IPS DF 4.7 (cell line): ENCODE measurements at regions not wholly inside any gene's neighbourhood (a gene's known extent, or its start where the extent isn't known, plus 50 kb on each side); places are given as distances from the start of the nearest gene placed in this dataset.
A peak's percentile ranks its signal among the peaks of the same experiment; 100 is the strongest.
"Not testable (repeated sequence)": the region's sequence is repeated elsewhere in the genome, so short reads cannot be mapped to it uniquely, and the experiment has no call there.

Source experiments
- DNase-seq: peaks from one replicate; pipeline ENCODE4 v3.0.0-alpha.2; 2013; ENCODE audit warnings: low spot score; ENCODE audit errors: extremely low read depth

GRCh38 chr12:94816746-94817145 is 166.4 kb upstream of the TMCC3 start:
- DNase-seq = not testable (repeated sequence)

DNA sequence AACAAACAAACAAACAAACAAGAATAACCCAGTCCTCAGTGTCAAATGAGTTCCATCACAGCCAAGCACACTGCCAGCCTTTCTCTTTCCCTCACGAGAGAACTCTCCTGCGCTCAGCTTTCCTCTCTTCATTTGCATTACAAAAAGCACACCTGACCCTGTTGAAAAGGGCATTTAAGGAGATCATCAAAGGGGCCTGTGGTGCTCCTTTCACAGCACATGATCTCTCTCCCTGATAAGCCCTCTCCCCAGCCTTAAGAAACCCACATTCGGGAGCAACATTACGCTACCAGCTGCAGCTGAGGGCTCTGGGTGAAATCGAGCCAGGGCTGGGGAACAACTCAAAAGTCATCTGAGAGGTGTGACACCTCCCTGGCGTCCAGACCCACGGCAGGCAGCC is 165.6 kb upstream of the TMCC3 start:
- peak; percentile 95 for DNase-seq

- DNase-seq = no peak
Observed at GRCh38 chr12:94815450-94815849, 165.1 kb upstream of the TMCC3 start.

GRCh38 chr12:94813314-94813713 is 163.0 kb upstream of the TMCC3 start:
- no peak for DNase-seq

- DNase-seq = no peak
Observed at GRCh38 chr12:94812345-94812744, 162.0 kb upstream of the TMCC3 start.

- DNase-seq = no peak
Observed at GRCh38 chr12:94811611-94812010, 161.3 kb upstream of the TMCC3 start.

- DNase-seq = no peak
Observed at GRCh38 chr12:94807951-94808350, 157.6 kb upstream of the TMCC3 start.

GRCh38 chr12:94806617-94807016 is 156.3 kb upstream of the TMCC3 start:
- DNase-seq = no peak

DNA sequence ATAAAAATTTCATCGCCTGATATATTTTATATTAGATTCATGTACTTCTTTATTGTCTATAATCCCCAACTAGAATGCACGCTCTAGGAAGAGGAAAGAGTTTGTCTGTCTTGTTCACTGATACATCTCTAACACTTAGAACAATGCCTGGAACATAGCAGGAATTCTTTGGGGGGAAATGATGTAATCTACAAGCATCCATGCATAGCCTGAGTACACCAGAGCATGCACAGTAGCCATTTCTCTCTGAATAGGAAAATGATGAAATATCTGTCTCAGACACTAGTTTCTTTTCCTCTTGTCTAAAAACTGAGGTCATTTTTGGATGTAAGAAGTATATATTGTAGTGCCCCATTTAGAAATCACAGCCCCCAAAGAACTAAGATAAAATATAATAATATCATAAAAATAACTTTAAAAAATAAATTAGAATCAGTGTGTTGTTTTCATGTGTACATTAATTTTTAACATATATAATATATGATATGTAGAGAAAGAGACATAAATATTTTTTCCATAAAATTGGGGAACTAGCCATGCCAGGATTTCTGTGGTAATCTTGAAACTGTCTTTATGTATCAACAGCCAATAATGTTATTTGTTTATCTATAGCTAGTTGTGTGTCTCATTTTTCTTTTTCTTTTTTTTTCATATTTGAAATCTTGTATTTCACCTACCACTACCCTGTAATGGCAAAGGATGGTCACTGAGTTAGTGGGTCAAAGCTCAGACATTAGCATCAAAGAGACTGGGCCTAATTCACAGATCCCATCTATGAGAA is 155.6 kb upstream of the TMCC3 start:
- no peak for DNase-seq

GRCh38 chr12:94803939-94804338 is 153.6 kb upstream of the TMCC3 start:
- no peak for DNase-seq

GRCh38 chr12:94802796-94803195 is 152.4 kb upstream of the TMCC3 start:
- no peak for DNase-seq

GRCh38 chr12:94801745-94802144 is 151.4 kb upstream of the TMCC3 start:
- no peak for DNase-seq

- no peak for DNase-seq
Observed at GRCh38 chr12:94799136-94799535, 148.8 kb upstream of the TMCC3 start.

GRCh38 chr12:94798113-94798512 is 147.8 kb upstream of the TMCC3 start:
- no peak for DNase-seq

DNA sequence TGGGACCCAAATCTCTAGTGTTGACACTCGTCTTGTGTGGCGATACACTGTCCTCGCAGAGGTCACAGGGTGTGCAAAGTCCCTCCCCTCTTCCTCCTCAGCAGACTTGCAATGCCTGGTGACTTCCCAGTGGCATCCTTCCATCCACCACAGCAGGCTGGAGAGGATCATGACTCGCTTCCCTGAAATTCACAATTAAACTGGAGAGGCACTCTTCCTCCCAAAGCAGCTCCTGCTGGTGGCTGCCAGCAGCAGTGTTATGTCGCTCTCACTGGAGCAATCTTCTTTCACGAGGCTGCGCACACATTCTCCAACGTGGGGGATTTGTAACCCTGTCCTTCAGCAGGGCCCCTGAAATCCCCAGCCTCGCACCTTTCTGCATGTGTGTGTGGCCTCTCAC is 145.2 kb upstream of the TMCC3 start:
- peak; percentile 22 for DNase-seq

- DNase-seq = no peak
Observed at GRCh38 chr12:94795044-94795443, 144.7 kb upstream of the TMCC3 start.

- DNase-seq = no peak
Observed at GRCh38 chr12:94793191-94793595, 142.8 kb upstream of the TMCC3 start.

DNA sequence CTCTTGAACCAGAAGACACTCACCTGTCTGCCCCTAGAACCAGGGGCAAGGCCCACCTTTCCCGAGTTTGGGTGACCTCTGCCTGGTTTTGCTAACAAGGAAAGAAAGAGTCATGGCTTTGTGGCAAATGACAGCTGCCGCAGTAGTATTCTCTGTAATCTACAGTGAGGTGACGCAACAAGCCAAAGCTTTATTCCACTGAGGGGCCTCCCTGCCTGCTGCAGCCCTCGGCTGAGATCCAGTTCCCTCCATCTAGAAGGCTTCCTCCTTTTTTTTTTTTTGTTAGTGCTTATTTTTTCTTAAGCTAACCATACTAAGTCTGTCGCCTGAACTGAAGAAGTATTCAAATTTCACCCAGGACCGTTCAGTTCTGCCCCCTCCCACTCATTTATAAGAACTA is 142.3 kb upstream of the TMCC3 start:
- DNase-seq = no peak

DNA sequence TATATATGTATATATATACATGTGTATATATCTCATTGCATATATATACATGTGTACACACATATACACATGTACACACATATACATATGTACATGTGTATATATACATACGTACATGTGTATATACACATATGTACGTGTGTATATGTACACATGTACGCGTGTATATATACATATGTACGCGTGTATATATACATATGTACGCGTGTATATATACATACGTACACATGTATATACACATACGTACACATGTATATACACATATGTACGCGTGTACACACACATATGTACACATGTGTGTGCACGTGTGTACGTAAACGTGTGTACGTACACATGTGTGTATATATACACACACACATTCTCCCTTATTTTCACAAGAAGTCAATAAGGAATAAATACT is 141.6 kb upstream of the TMCC3 start:
- no peak for DNase-seq

GRCh38 chr12:94790825-94791224 is 140.5 kb upstream of the TMCC3 start:
- DNase-seq = no peak

DNA sequence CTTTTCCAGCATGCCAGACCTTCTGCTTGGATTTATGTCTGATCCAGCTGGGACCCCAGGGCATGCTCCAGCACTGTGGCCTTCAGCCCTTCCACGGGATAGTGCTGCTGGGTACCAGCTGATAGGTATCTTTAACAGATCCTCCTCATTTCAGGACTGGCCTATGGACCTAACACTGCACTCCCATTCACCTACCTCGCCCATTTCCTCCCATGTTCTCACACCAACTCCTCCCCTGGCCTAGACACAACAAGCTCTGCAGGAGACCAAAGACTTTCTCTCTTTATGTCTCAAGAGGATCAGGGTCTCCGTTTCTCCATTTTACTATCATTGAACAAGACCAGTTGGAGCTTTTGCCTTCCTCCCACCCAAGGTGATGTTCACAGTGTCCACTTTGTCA is 140.0 kb upstream of the TMCC3 start:
- DNase-seq = no peak

GRCh38 chr12:94789510-94790225 is 139.3 kb upstream of the TMCC3 start:
- no peak for DNase-seq

GRCh38 chr12:94788298-94788697 is 137.9 kb upstream of the TMCC3 start:
- no peak for DNase-seq
